ENCODE measurements at regions not wholly inside any gene's neighbourhood (a gene's known extent, or its start where the extent isn't known, plus 50 kb on each side); places are given as distances from the start of the nearest gene placed in this dataset.

DNA sequence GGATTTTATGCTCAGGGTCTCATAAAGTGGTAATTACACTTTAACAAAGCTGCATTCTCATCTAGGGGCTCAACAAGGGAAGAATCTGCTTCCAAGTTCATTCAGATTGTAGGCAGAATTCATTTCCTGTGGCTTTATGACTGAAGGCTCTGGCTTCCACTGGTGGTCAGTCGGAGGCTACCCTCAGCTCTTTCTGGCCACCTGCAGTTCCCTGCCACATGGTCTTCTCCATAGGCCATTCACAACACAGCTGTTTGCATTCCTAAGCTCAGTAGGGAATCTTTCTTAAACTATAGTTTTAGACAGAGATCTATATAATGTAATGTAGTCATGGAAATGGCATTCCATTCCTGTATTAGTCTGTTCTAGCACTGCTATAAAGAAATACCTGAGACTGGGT lies 973.0 kb upstream of the SLIT2 start:
- WGBS, 2 donors, result 57% methylated on average over 1 of the region's 1 CpG
- TF ChIP-seq POLR2A (IDR thresholded peaks at IDR 0.05), result no peak
- TF ChIP-seq, protein P1, sequence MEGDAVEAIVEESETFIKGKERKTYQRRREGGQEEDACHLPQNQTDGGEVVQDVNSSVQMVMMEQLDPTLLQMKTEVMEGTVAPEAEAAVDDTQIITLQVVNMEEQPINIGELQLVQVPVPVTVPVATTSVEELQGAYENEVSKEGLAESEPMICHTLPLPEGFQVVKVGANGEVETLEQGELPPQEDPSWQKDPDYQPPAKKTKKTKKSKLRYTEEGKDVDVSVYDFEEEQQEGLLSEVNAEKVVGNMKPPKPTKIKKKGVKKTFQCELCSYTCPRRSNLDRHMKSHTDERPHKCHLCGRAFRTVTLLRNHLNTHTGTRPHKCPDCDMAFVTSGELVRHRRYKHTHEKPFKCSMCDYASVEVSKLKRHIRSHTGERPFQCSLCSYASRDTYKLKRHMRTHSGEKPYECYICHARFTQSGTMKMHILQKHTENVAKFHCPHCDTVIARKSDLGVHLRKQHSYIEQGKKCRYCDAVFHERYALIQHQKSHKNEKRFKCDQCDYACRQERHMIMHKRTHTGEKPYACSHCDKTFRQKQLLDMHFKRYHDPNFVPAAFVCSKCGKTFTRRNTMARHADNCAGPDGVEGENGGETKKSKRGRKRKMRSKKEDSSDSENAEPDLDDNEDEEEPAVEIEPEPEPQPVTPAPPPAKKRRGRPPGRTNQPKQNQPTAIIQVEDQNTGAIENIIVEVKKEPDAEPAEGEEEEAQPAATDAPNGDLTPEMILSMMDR (IDR thresholded peaks at IDR 0.05), result no peak
- intact Hi-C loops (cut with DNase I), result no loop called here

DNA sequence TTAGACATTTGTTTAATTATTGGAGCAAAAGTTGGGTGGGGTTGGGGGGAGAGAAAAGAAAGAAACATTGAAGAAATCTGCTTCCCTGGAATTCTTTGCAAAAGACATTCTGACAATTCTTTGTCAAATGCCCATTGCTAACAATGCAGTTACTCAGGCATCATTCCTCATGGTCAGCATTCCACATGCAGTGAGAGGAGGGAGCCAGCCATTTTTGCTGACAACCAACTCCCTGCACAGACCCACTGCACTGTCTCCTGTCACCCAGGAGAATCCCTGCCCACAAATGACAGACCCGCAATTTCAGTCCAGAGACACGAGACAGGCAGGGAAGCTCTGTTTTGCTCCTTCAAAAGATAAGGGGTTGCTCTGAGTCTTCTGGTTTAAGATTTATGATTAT lies 985.1 kb upstream of the SLIT2 start:
- WGBS, 2 donors, result 34 to 76% methylated on average over 2 of the region's 2 CpGs
- Histone ChIP-seq H3K27me3 (no peaks in the 10 kb centered on the region), H3K36me3 (replicated peaks in 1 of 2; ENCODE audit: insufficient read depth in 1 of 2, low read depth in 2 of 2) (no peaks in the 10 kb centered on the region), H3K27ac (no peak overlapping the region), H3K4me3 (no peak overlapping the region), H3K4me1 (no peaks in the 10 kb centered on the region), H3K9me3 (no peaks in the 10 kb centered on the region)
- no peak for ATAC-seq
- TF ChIP-seq, protein P1 (IDR thresholded peaks at IDR 0.05), result no peak
- no peak for TF ChIP-seq POLR2A (IDR thresholded peaks at IDR 0.05)
- intact Hi-C loops (cut with DNase I), result no loop called here
- no peak for DNase-seq

More for the DNA sequence above, 973.0 kb upstream of the SLIT2 start:
- Histone ChIP-seq H3K27me3 (no peaks in the 10 kb centered on the region), H3K36me3 (replicated peaks in 1 of 2; ENCODE audit: insufficient read depth in 1 of 2, low read depth in 2 of 2) (no peaks in the 10 kb centered on the region), H3K27ac (no peak overlapping the region), H3K9me3 (no peaks in the 10 kb centered on the region), H3K4me1 (no peaks in the 10 kb centered on the region), H3K4me3 (no peak overlapping the region)
- no peak for ATAC-seq
- no peak for DNase-seq

DNA sequence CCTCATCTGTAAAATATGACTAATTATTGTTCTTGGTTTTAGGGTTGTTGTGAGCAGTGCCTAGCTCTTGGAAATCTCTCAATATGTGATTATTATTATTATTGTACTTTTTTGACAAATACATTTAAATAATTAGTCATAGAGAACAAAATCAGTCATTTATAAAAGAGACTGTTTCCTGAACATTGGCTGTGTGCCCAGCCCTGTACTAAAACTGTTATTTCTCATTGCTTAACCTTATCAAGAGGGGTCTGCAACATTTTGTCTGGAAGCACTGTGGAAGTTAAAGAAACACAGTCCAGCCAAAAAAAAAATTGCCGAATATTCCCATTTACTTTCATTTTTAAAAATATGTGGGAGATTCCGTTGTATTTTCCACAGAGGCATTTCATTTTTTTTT lies 989.2 kb upstream of the SLIT2 start:
- no peaks in the 10 kb centered on the region for H3K27me3 ChIP-seq
- no peaks in the 10 kb centered on the region for H3K36me3 ChIP-seq (replicated peaks in 1 of 2; ENCODE audit: insufficient read depth in 1 of 2, low read depth in 2 of 2)
- intact Hi-C loops (cut with DNase I), result no loop called here
- TF ChIP-seq, protein P1 (IDR thresholded peaks at IDR 0.05), result no peak
- no peak for TF ChIP-seq POLR2A (IDR thresholded peaks at IDR 0.05)
- 59 to 75% methylated on average over 2 of the region's 2 CpGs for WGBS, 2 donors
- H3K9me3 ChIP-seq, result no peaks in the 10 kb centered on the region
- no peak overlapping the region for H3K27ac ChIP-seq
- ATAC-seq (no peak), DNase-seq (no peak)
- no peaks in the 10 kb centered on the region for H3K4me1 ChIP-seq
- H3K4me3 ChIP-seq, result no peak overlapping the region

DNA sequence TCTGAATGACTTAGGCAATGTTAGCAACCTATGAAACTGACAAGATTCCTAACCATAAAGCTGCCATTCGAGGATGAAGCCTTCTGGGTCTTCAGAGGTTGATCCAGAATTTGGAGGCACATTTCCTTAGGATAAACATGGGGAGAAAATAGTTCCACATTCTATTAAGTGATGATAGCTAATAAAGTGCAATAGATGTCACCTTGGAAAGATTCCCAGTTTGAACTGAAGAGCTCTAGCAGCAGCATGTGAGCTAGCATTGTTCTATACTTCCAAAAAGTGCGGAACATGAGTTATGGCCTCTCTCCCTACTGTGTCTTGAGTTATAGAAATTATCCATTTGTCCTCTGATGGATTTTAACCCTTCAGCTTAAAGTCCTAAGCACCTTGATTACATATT lies 991.4 kb upstream of the SLIT2 start:
- no peak for TF ChIP-seq POLR2A (IDR thresholded peaks at IDR 0.05)
- TF ChIP-seq, protein P1 (IDR thresholded peaks at IDR 0.05), result no peak

DNA sequence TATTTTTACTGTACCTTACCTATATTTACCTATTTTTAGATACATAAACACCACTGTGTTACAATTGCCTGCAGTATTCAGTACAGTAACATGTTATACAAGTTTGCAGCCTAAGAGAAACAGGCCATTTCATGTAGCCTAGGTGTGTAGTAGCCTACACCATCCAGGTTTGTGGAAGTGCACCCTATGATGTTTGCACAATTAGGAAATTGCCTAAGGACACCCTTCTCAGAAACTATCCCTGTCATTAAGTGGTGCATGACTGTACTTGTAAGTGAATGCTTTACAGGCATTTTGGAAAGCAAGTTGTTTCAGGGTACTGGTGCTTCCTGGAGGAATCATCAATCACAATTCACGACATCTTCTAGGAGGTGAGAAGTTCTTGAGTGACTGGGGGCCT lies 991.8 kb upstream of the SLIT2 start:
- 0 to 20% methylated on average over 1 of the region's 1 CpG for WGBS, 2 donors
- no peaks in the 10 kb centered on the region for H3K9me3 ChIP-seq
- intact Hi-C loops (cut with DNase I), result no loop called here
- ATAC-seq (no peak), DNase-seq (no peak)
- H3K27me3 ChIP-seq, result no peaks in the 10 kb centered on the region
- no peaks in the 10 kb centered on the region for H3K36me3 ChIP-seq (replicated peaks in 1 of 2; ENCODE audit: insufficient read depth in 1 of 2, low read depth in 2 of 2)
- TF ChIP-seq POLR2A (IDR thresholded peaks at IDR 0.05), result no peak
- TF ChIP-seq, protein P1 (IDR thresholded peaks at IDR 0.05), result no peak
- H3K4me3 ChIP-seq, result no peak overlapping the region
- no peak overlapping the region for H3K27ac ChIP-seq
- no peaks in the 10 kb centered on the region for H3K4me1 ChIP-seq

More for the DNA sequence above, 991.4 kb upstream of the SLIT2 start:
- 30 to 54% methylated on average over 2 of the region's 2 CpGs for WGBS, 2 donors
- intact Hi-C loops (cut with DNase I), result no loop called here
- no peak for ATAC-seq
- no peak for DNase-seq
- no peaks in the 10 kb centered on the region for H3K4me1 ChIP-seq
- H3K4me3 ChIP-seq, result no peak overlapping the region
- H3K27me3 ChIP-seq, result no peaks in the 10 kb centered on the region
- no peaks in the 10 kb centered on the region for H3K36me3 ChIP-seq (replicated peaks in 1 of 2; ENCODE audit: insufficient read depth in 1 of 2, low read depth in 2 of 2)
- no peak overlapping the region for H3K27ac ChIP-seq
- no peaks in the 10 kb centered on the region for H3K9me3 ChIP-seq
